Erythroblast (primary cell): ENCODE measurements at regions not wholly inside any gene's neighbourhood (a gene's known extent, or its start where the extent isn't known, plus 50 kb on each side); places are given as distances from the start of the nearest gene placed in this dataset.

Experiments used
- GATA1 ChIP-seq: IDR thresholded peaks from 2 replicates; pipeline ENCODE4 v1.6.1; 2011; ENCODE audit warnings: low read depth, mild to moderate bottlenecking, control low read depth, low read length, moderate library complexity
- POLR2A ChIP-seq: IDR thresholded peaks from 2 replicates; pipeline ENCODE4 v1.6.1; 2011; ENCODE audit warnings: mild to moderate bottlenecking, low read length

DNA sequence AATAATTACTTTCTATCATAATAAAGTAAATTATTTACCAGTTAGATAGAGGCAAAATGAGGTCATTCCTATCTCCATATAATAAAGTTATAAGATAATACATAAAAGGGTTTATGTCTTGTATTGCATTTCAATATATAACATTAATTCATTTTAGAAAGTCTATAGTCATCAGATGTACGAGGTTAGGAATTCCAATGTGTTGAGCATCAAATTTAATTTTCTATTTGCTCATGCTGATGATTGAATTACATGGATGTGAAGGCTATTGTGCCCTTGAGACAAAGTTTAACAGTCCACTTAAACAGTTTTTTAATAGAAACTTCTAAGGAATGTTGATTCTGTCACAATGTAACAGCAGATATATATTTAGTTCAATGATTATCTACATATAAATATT is 678.3 kb upstream of the LRRN3 start:
- TF ChIP-seq POLR2A (no peak), GATA1 (no peak)
